ENCODE measurements at regions not wholly inside any gene's neighbourhood (a gene's known extent, or its start where the extent isn't known, plus 50 kb on each side); places are given as distances from the start of the nearest gene placed in this dataset.

GRCh38 chr7:46939089-46939488 is 642.8 kb downstream of the TNS3 start:
- TF ChIP-seq CTCF (conservative IDR thresholded peaks at IDR 0.05; ENCODE audit: low read depth, low read length): no peak
- no peak for TF ChIP-seq POLR2A (IDR thresholded peaks at IDR 0.05; ENCODE audit: low read depth, low read length)
- no peak for TF ChIP-seq USF2 (IDR thresholded peaks at IDR 0.05; ENCODE audit: low read depth, low read length)
- TF ChIP-seq RFX5 (IDR thresholded peaks at IDR 0.05; ENCODE audit: low read depth, low read length): no peak

All from IMR-90 (cell line).